ENCODE measurements at regions not wholly inside any gene's neighbourhood (a gene's known extent, or its start where the extent isn't known, plus 50 kb on each side); places are given as distances from the start of the nearest gene placed in this dataset.

- TF ChIP-seq CTCF (IDR thresholded peaks at IDR 0.05) (no peak), POLR2A (IDR thresholded peaks at IDR 0.05) (no peak)
- H3K4me1 ChIP-seq, result no peaks in the 10 kb centered on the region
- H3K27me3 ChIP-seq, result no peaks in the 10 kb centered on the region
- no peak overlapping the region for H3K4me3 ChIP-seq
- no peaks in the 10 kb centered on the region for H3K36me3 ChIP-seq
- no peak overlapping the region for H3K27ac ChIP-seq
- no peak for DNase-seq
- no peaks in the 10 kb centered on the region for H3K9me3 ChIP-seq
Observed at GRCh38 chr9:99370376-99370775, 148.3 kb downstream of the SEC61B start.

- Histone ChIP-seq H3K9me3 (no peaks in the 10 kb centered on the region), H3K27me3 (no peaks in the 10 kb centered on the region), H3K27ac (no peak overlapping the region), H3K4me1 (no peaks in the 10 kb centered on the region), H3K4me3 (no peak overlapping the region), H3K36me3 (no peaks in the 10 kb centered on the region)
- no peak for TF ChIP-seq POLR2A (IDR thresholded peaks at IDR 0.05)
- no peak for TF ChIP-seq CTCF (IDR thresholded peaks at IDR 0.05)
- DNase-seq, result no peak
Observed at GRCh38 chr9:99371376-99371775, 149.3 kb downstream of the SEC61B start.

GRCh38 chr9:99373912-99374311 is 151.8 kb downstream of the SEC61B start:
- no peak for DNase-seq
- H3K27ac ChIP-seq, result no peak overlapping the region
- no peak overlapping the region for H3K4me3 ChIP-seq
- H3K27me3 ChIP-seq, result no peaks in the 10 kb centered on the region
- H3K4me1 ChIP-seq, result no peaks in the 10 kb centered on the region
- no peaks in the 10 kb centered on the region for H3K9me3 ChIP-seq
- no peak for TF ChIP-seq POLR2A (IDR thresholded peaks at IDR 0.05)
- TF ChIP-seq CTCF (IDR thresholded peaks at IDR 0.05), result no peak
- no peaks in the 10 kb centered on the region for H3K36me3 ChIP-seq

GRCh38 chr9:99374793-99375192 is 152.7 kb downstream of the SEC61B start:
- Histone ChIP-seq H3K4me1 (no peaks in the 10 kb centered on the region), H3K27me3 (no peaks in the 10 kb centered on the region), H3K9me3 (no peaks in the 10 kb centered on the region), H3K27ac (no peak overlapping the region), H3K36me3 (no peaks in the 10 kb centered on the region), H3K4me3 (no peak overlapping the region)
- no peak for DNase-seq
- no peak for TF ChIP-seq CTCF (IDR thresholded peaks at IDR 0.05)
- TF ChIP-seq POLR2A (IDR thresholded peaks at IDR 0.05), result no peak

GRCh38 chr9:99375481-99375880 is 153.4 kb downstream of the SEC61B start:
- Histone ChIP-seq H3K27me3 (no peaks in the 10 kb centered on the region), H3K36me3 (no peaks in the 10 kb centered on the region), H3K9me3 (no peaks in the 10 kb centered on the region), H3K4me3 (no peak overlapping the region), H3K4me1 (no peaks in the 10 kb centered on the region), H3K27ac (no peak overlapping the region)
- no peak for DNase-seq
- no peak for TF ChIP-seq POLR2A (IDR thresholded peaks at IDR 0.05)
- no peak for TF ChIP-seq CTCF (IDR thresholded peaks at IDR 0.05)
